COR-L47 (cell line): ENCODE measurements at regions not wholly inside any gene's neighbourhood (a gene's known extent, or its start where the extent isn't known, plus 50 kb on each side); places are given as distances from the start of the nearest gene placed in this dataset.
"Not testable (repeated sequence)": the region's sequence is repeated elsewhere in the genome, so short reads cannot be mapped to it uniquely, and the experiment has no call there.

Experiments used
- DNase-seq: peaks from one replicate; lab custom pipeline; 2025; lab: John Stamatoyannopoulos, UW

GRCh38 chr15:77944002-77944867, 133.3 kb downstream of the TBC1D2B start:
- DNase-seq, result peak; percentile 72

GRCh38 chr15:77942611-77943211, 134.8 kb downstream of the TBC1D2B start:
- DNase-seq, result no peak

DNA sequence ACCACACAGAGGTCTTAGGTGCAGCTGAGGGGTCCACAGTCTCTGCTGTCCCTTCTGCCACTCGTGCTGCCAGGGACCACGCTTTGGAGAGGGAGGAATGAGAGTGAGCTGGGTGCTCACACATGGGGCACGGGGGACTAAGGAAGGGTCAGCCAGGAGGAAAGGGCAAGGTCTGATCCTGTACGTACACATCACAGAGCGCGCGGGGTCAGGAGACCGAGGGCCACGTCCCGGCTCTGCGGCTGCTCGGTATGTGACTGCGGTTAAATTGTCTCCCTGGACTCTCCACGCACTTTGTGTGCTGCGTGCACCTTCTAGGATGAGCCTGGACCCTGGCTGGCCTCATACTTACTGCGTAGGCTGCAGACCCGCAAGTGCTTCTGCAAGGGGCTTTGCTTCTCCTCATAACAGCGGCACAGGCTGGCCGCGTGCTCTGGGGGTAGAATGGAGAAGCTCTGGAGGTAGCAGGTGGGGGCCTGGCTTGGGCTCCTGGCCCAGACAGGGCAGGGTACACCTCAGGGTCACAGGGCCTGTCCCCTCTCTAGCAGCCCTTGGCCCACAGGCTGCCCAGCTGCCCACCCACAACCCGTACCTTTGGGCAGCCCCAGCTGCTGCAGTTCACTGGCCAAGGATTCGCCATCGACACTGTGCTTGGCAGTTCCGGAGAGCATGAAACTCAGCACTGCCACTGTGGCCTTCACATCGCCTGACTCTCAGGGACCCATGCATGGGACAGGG, 136.3 kb downstream of the TBC1D2B start:
- DNase-seq, result not testable (repeated sequence)

- no peak for DNase-seq
Observed at GRCh38 chr15:77940381-77940947, 137.0 kb downstream of the TBC1D2B start.

- DNase-seq, result no peak
Observed at GRCh38 chr15:77939851-77940250, 137.7 kb downstream of the TBC1D2B start.

DNA sequence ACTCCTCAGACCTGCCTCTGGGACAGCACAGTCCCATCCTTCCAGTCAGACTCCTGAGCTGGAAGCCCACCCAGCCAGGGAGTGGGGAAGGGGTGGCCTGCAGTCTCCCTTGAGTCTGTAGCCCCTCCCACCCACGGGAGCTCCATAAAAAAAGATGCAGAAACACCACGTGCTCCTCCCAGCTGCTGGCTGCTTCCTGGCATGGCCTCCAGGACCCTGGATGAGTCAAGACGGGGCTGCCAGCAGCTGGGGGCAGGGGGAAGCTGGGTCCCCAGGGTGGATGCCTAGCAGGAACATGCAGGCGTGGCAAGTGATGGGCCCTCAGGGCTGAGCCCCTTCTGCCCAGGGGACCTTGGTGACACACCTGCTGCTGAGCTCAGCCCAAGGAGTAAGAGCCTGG, 138.5 kb downstream of the TBC1D2B start:
- DNase-seq, result not testable (repeated sequence)

GRCh38 chr15:77938546-77938945, 139.0 kb downstream of the TBC1D2B start:
- not testable (repeated sequence) for DNase-seq

DNA sequence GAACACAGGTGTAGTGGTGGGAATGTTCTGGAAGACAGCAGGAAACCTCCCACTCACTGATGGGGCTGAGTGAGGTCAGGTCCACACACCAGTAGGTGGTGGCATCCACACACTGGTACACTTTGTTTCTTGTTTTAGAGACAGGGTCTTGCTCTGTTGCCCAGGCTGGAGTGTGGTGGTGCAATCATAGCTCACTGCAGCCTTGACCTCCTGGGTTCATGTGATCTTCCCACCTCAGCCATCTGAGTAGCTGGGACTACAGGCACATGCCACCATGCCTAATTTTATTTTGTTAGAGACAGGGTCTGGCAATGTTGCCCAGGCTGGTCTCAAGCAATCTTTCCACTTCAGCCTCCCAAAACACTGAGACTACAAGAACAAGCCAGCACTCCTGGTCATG, 140.9 kb downstream of the TBC1D2B start:
- not testable (repeated sequence) for DNase-seq

- not testable (repeated sequence) for DNase-seq
Observed at GRCh38 chr15:77934516-77934915, 143.0 kb downstream of the TBC1D2B start.

- DNase-seq, result not testable (repeated sequence)
Observed at GRCh38 chr15:77930907-77931306, 146.6 kb downstream of the TBC1D2B start.

- DNase-seq, result not testable (repeated sequence)
Observed at GRCh38 chr15:77930490-77930889, 147.0 kb downstream of the TBC1D2B start.

DNA sequence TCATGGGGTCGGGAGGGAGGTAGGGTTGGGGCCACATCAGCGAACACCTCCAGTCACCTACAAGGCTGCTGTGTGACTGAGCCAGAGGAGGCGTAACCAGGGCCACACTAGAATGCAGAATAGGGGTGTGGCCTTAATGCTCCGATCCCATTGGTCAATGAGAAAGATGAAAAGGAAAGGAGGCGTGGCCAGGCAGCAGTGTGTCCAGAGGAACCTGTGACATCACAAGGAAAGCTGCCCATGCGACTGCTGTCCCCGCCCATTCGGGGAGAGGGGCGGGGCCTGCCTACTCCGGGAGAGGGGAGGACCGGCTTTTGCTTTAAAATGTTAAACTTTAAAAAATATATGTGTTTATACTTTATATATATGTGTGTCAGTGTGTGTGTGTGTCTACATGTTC, 150.7 kb downstream of the TBC1D2B start:
- not testable (repeated sequence) for DNase-seq

- DNase-seq, result not testable (repeated sequence)
Observed at GRCh38 chr15:77926296-77926695, 151.2 kb downstream of the TBC1D2B start.

DNA sequence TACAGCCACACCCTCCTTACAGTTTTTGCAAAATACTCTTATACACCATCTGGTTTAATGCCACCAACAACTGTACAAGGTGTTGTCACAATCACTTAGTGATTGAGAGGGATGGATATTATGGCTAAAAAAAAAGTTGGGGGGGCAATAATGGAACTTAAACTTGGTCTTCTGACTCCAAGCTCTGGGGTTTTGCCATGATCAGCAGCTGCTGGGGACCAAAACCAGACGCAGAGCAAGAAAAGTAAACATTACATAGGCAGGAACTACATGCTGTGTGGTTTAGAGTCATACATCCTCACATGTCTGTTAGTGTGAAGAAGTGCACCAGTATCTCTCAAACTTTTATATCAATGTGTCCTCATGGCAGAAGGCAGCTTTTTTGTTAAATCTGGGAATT, 152.4 kb downstream of the TBC1D2B start:
- not testable (repeated sequence) for DNase-seq

GRCh38 chr15:77921664-77922063, 155.8 kb downstream of the TBC1D2B start:
- DNase-seq, result no peak

DNA sequence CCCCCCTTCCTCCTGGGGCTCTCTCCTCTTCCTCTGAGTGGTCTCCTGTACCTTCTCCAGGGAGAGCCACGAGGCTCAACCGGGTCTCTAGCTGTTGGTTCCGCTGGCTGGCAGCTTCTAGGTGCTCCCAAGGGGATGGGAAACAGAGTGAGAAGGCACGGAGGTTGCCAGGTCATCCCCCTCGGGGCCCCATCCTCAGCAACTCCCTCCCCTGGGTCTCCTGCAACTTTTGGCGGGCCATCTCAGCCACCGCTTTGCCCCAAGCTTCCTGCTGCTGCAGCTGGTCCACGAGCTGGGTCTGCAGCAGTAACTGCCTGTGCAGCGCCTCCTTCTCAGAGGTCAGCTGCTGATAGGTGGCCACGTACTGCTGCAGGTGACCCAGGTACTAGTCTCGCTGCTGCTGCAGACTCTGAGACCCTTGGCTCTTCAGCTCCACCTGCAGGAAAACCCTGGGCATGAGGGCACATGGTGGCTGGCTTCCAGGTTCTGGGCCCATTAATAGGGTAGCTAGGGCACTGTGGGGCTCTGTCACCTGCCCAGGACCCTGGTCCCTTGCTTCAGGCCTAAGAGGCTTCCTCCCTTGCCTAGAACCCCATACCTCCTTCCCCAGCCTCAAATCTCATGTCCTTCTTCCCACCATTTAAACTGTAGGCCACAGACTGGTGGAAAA, 160.4 kb downstream of the TBC1D2B start:
- DNase-seq, result not testable (repeated sequence)

DNA sequence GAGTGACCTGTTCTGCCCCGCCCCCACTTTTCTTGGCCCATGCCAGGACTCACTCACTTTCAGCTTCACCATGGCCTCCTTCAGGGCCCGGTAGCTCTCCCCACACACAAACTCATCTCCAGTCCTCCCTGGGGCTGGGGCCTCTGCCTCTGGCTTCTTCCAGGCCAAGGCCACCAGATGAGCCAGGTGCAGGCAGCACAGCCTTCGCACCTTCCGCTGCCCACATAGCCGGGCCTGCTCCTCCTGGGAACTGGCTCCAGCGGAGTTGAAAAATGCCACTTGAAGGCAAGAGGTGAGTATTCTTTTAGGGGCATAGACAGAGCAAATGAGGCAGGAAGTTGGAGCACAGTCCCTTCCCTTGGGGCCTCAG, 161.6 kb downstream of the TBC1D2B start:
- not testable (repeated sequence) for DNase-seq

GRCh38 chr15:77915261-77915960, 162.1 kb downstream of the TBC1D2B start:
- no peak for DNase-seq

GRCh38 chr15:77914531-77914930, 163.0 kb downstream of the TBC1D2B start:
- DNase-seq, result not testable (repeated sequence)

DNA sequence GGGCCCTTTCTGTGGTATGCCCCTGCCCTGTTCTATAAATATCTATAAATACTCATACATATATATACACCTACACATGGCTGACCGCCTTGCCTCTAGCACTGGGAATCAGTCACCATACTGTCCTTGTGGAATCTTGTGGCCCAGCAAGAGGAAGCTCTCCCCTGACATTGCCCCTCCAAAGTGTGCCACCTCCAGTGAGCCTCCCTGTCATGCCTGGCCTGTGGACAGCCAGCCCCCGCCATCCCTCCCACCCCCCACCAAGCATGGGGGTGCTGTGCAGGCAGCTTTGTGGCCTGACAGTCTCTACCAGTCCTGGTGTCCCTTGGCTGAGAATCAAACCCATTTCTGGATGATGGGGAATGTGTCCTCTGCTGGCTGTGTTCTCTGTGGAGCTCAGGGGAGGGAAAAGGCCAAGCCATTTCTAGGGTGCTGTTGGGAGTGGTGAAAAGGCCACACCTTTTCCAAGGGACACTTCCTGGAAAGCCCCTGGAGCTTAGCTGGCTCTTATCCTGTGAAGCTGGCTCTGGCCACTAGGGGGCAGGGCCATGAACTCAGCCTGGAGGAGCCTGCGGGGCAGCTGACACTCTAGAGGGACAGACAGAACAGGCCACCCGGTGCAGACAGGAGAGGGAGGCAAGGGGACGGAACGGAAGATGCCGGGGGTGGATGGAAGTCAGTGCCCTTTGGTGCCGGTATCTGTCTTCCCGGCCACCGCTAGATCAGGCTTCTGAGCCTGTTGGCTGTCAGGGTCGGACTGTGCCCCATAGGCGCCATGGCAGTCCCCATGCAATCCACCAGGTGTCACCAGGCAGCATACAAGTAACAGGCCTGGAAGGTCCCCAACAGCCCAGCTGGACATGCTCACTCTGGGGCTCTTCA, 167.2 kb downstream of the TBC1D2B start:
- not testable (repeated sequence) for DNase-seq
